ENCODE measurements at regions not wholly inside any gene's neighbourhood (a gene's known extent, or its start where the extent isn't known, plus 50 kb on each side); places are given as distances from the start of the nearest gene placed in this dataset.

- DNase-seq (ENCODE audit: low read depth), result peak; percentile 29
- TF ChIP-seq CTCF (IDR thresholded peaks at IDR 0.05; ENCODE audit: control insufficient read depth, insufficient read depth, low read depth, low read length, missing control alignments), result peak; percentile 92
- H3K4me3 ChIP-seq (ENCODE audit: control insufficient read depth, low read depth, low read length), result no peak overlapping the region
Observed at GRCh38 chr11:113532697-113533424, 57.7 kb upstream of the DRD2 start.

GRCh38 chr11:113531575-113532451 is 56.6 kb upstream of the DRD2 start:
- H3K4me3 ChIP-seq (ENCODE audit: control insufficient read depth, low read depth, low read length), result no peak overlapping the region
- no peak for DNase-seq (ENCODE audit: low read depth)
- TF ChIP-seq CTCF (IDR thresholded peaks at IDR 0.05; ENCODE audit: control insufficient read depth, insufficient read depth, low read depth, low read length, missing control alignments), result no peak

GRCh38 chr11:113531083-113531482 is 55.9 kb upstream of the DRD2 start:
- H3K4me3 ChIP-seq (ENCODE audit: control insufficient read depth, low read depth, low read length), result no peak overlapping the region
- no peak for TF ChIP-seq CTCF (IDR thresholded peaks at IDR 0.05; ENCODE audit: control insufficient read depth, insufficient read depth, low read depth, low read length, missing control alignments)
- no peak for DNase-seq (ENCODE audit: low read depth)

GRCh38 chr11:113529606-113530005 is 54.4 kb upstream of the DRD2 start:
- no peak for TF ChIP-seq CTCF (IDR thresholded peaks at IDR 0.05; ENCODE audit: control insufficient read depth, insufficient read depth, low read depth, low read length, missing control alignments)
- H3K4me3 ChIP-seq (ENCODE audit: control insufficient read depth, low read depth, low read length), result no peak overlapping the region
- no peak for DNase-seq (ENCODE audit: low read depth)

- DNase-seq (ENCODE audit: low read depth), result no peak
- no peak overlapping the region for H3K4me3 ChIP-seq (ENCODE audit: control insufficient read depth, low read depth, low read length)
- no peak for TF ChIP-seq CTCF (IDR thresholded peaks at IDR 0.05; ENCODE audit: control insufficient read depth, insufficient read depth, low read depth, low read length, missing control alignments)
Observed at GRCh38 chr11:113528982-113529381, 53.8 kb upstream of the DRD2 start.

- no peak for DNase-seq (ENCODE audit: low read depth)
- TF ChIP-seq CTCF (IDR thresholded peaks at IDR 0.05; ENCODE audit: control insufficient read depth, insufficient read depth, low read depth, low read length, missing control alignments), result no peak
- no peak overlapping the region for H3K4me3 ChIP-seq (ENCODE audit: control insufficient read depth, low read depth, low read length)
Observed at GRCh38 chr11:113526521-113526920, 51.3 kb upstream of the DRD2 start.
